HG02610 (cell line): ENCODE measurements at regions not wholly inside any gene's neighbourhood (a gene's known extent, or its start where the extent isn't known, plus 50 kb on each side); places are given as distances from the start of the nearest gene placed in this dataset.
"Not testable (repeated sequence)": the region's sequence is repeated elsewhere in the genome, so short reads cannot be mapped to it uniquely, and the experiment has no call there.

ENCODE experiments used
- ATAC-seq: cut with Tn5 transposase; IDR thresholded peaks from one replicate; pipeline ENCODE4 v1.9.1; 2021; ENCODE audit warnings: mild to moderate bottlenecking, moderate library complexity; ENCODE audit not compliant: unreplicated experiment

GRCh38 chr1:149228672-149229585 is 125.6 kb upstream of the NBPF9 start:
- not testable (repeated sequence) for ATAC-seq

GRCh38 chr1:149229813-149230212 is 126.5 kb upstream of the NBPF9 start:
- not testable (repeated sequence) for ATAC-seq

- not testable (repeated sequence) for ATAC-seq
These were observed 131.9 kb upstream of the NBPF9 start for GRCh38 chr1:149234926-149235914.

GRCh38 chr1:149237515-149237914 is 134.2 kb upstream of the NBPF9 start:
- not testable (repeated sequence) for ATAC-seq

GRCh38 chr1:149239897-149240508 is 136.7 kb upstream of the NBPF9 start:
- not testable (repeated sequence) for ATAC-seq

- ATAC-seq: not testable (repeated sequence)
These were observed 137.2 kb upstream of the NBPF9 start for GRCh38 chr1:149240530-149240929.

GRCh38 chr1:149241272-149241671 is 137.9 kb upstream of the NBPF9 start:
- not testable (repeated sequence) for ATAC-seq

- ATAC-seq: not testable (repeated sequence)
These were observed 140.2 kb upstream of the NBPF9 start for GRCh38 chr1:149243572-149243971.

GRCh38 chr1:149244621-149245020 is 141.3 kb upstream of the NBPF9 start:
- not testable (repeated sequence) for ATAC-seq

GRCh38 chr1:149246212-149246611 is 142.9 kb upstream of the NBPF9 start:
- ATAC-seq: not testable (repeated sequence)

- ATAC-seq: not testable (repeated sequence)
These were observed 145.3 kb upstream of the NBPF9 start for GRCh38 chr1:149248610-149249009.

GRCh38 chr1:149249850-149250467 is 146.6 kb upstream of the NBPF9 start:
- not testable (repeated sequence) for ATAC-seq

GRCh38 chr1:149254894-149255847 is 151.8 kb upstream of the NBPF9 start:
- ATAC-seq: not testable (repeated sequence)

GRCh38 chr1:149260284-149260683 is 156.9 kb upstream of the NBPF9 start:
- not testable (repeated sequence) for ATAC-seq

- not testable (repeated sequence) for ATAC-seq
These were observed 157.5 kb upstream of the NBPF9 start for GRCh38 chr1:149260736-149261340.

GRCh38 chr1:149267287-149267686 is 163.9 kb upstream of the NBPF9 start:
- ATAC-seq: not testable (repeated sequence)

GRCh38 chr1:149269001-149269702 is 165.8 kb upstream of the NBPF9 start:
- ATAC-seq: not testable (repeated sequence)

GRCh38 chr1:149269833-149270232 is 166.5 kb upstream of the NBPF9 start:
- not testable (repeated sequence) for ATAC-seq
